ENCODE measurements at regions not wholly inside any gene's neighbourhood (a gene's known extent, or its start where the extent isn't known, plus 50 kb on each side); places are given as distances from the start of the nearest gene placed in this dataset.

DNA sequence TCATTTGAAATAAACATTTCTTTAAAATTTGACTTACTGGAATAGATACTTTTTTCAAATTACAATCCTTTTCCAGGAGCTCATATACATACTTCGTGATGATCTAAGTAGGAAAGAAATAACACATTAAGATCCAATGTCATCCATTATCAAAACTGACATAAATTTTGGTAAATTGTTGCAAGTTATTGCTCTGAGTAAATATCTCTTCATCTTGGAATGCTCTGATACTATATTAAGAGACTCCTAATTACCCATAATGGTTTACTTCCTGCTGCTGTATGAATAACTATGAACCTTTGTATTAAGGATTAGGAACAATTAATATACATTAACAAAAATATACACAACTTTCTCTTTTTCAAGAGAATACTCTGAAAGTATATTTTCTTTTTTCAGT is 223.0 kb upstream of the POU5F2 start:
- TF ChIP-seq, protein P1, sequence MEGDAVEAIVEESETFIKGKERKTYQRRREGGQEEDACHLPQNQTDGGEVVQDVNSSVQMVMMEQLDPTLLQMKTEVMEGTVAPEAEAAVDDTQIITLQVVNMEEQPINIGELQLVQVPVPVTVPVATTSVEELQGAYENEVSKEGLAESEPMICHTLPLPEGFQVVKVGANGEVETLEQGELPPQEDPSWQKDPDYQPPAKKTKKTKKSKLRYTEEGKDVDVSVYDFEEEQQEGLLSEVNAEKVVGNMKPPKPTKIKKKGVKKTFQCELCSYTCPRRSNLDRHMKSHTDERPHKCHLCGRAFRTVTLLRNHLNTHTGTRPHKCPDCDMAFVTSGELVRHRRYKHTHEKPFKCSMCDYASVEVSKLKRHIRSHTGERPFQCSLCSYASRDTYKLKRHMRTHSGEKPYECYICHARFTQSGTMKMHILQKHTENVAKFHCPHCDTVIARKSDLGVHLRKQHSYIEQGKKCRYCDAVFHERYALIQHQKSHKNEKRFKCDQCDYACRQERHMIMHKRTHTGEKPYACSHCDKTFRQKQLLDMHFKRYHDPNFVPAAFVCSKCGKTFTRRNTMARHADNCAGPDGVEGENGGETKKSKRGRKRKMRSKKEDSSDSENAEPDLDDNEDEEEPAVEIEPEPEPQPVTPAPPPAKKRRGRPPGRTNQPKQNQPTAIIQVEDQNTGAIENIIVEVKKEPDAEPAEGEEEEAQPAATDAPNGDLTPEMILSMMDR (conservative IDR thresholded peaks at IDR 0.05; ENCODE audit: low read depth, low read length) = no peak
- TF ChIP-seq EZH2 (IDR thresholded peaks at IDR 0.05; ENCODE audit: borderline replicate concordance, low read depth, low read length, poor library complexity, severe bottlenecking) = no peak

All from A673 (cell line).